HG03159 (cell line): ENCODE measurements at regions not wholly inside any gene's neighbourhood (a gene's known extent, or its start where the extent isn't known, plus 50 kb on each side); places are given as distances from the start of the nearest gene placed in this dataset.

Experiments used
- ATAC-seq: cut with Tn5 transposase; IDR thresholded peaks from one replicate; pipeline ENCODE4 v1.9.1; 2021; ENCODE audit warnings: mild to moderate bottlenecking, moderate library complexity; ENCODE audit not compliant: unreplicated experiment

- ATAC-seq, result no peak
These were observed 304.7 kb upstream of the ROBO2 start for GRCh38 chr3:76735152-76735551.

- no peak for ATAC-seq
These were observed 286.3 kb upstream of the ROBO2 start for GRCh38 chr3:76753599-76753998.

- no peak for ATAC-seq
These were observed 285.7 kb upstream of the ROBO2 start for GRCh38 chr3:76754247-76754646.

DNA sequence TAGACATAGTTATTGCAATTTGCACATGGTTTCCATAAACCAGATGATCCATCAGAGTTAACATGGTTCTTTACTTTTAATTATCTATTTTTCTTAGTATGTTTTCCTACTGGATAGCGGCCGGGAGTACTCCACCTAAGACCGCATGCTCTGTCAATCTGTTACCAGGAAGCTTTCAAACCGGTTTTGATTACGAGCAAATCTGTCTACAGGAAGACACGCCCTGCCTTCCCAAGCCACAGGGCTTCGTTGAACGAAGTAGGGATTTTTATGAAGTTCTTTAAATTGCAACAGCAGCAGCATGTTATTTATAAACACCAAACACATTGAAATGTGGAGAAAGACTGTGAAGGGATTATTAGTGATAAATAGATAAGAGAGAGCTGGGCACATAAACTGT lies 283.3 kb upstream of the ROBO2 start:
- no peak for ATAC-seq

DNA sequence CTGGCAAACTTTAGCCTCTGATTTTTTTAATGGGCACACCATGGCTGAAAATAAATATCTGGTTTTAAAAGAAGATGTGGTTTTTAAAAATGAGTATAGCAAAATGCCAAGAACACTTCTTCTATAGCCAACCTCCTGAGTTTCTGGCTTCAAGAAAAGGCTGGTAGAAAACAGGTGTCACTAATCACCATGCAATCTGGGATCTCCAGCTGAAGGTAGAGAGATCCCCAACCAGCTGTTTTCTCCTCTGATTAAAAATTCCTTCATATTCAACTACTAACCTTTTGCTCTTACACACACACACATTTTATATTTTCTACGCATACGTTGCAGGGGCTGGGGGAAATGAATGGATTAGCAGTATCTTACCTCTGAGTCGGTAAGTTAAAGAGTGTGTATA lies 279.6 kb upstream of the ROBO2 start:
- no peak for ATAC-seq

- ATAC-seq, result no peak
These were observed 274.4 kb upstream of the ROBO2 start for GRCh38 chr3:76765511-76765910.

- no peak for ATAC-seq
These were observed 271.0 kb upstream of the ROBO2 start for GRCh38 chr3:76768912-76769311.

DNA sequence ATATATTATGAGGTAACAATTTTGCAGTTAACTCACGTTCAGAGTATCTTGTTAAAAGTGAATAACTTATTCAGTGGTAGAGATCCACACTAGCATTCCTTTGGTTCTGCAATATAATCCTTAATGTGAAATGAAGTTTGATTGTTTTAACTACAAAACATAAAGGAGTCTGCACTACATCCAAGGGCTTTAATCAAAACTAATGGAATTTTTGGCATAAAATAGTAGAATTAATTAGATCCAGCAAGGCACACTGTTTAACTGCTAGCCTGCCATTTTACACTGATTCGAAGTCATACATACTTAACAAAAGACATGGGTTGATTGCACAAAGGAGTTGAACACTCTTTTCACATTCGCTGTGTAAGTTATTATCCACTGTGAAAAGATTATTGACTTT lies 263.0 kb upstream of the ROBO2 start:
- ATAC-seq, result no peak

DNA sequence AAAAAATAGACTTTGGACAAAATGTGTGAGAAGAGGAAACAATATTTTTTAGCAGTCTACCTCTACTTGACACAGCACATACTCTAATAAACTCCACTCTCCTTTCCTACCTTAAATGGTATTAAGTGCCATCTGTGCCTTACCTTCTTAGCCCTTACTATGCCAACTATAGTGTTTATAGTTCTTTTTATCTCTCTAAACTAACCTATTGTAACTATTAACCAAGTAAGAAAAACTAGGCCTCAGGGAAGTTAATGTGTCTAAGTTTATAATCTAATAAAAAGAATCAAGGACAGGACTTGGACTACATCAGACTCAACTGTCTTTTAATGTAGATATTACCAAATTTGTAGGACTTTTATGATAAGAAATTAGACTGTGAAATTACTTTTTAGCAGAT lies 251.7 kb upstream of the ROBO2 start:
- no peak for ATAC-seq

- no peak for ATAC-seq
These were observed 250.7 kb upstream of the ROBO2 start for GRCh38 chr3:76789237-76789636.

GRCh38 chr3:76811418-76811817 lies 228.5 kb upstream of the ROBO2 start:
- ATAC-seq, result no peak

- ATAC-seq, result no peak
These were observed 227.2 kb upstream of the ROBO2 start for GRCh38 chr3:76812649-76813242.

- no peak for ATAC-seq
These were observed 224.3 kb upstream of the ROBO2 start for GRCh38 chr3:76815561-76815960.

DNA sequence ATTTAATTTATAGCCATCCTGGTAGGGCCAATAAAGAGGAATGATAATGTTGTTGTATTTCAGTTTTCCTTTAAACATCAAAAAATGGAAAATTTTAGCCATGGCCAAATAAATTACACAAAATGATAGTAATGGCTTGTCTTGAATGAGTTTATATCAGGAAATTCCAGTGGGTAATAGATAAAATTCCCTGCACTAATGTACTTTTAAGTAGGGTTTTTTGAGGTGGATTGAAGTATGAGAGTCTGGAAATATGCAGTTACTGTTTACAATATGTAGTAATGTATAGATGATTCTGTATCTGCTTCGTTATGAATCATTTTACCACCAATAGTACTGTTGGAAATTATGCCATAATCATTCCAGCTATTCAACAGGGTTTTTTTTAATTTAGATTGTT lies 219.4 kb upstream of the ROBO2 start:
- no peak for ATAC-seq

- ATAC-seq, result no peak
These were observed 215.2 kb upstream of the ROBO2 start for GRCh38 chr3:76824658-76825240.

- ATAC-seq, result no peak
These were observed 213.0 kb upstream of the ROBO2 start for GRCh38 chr3:76826861-76827260.

GRCh38 chr3:76827701-76828226 lies 212.1 kb upstream of the ROBO2 start:
- ATAC-seq, result no peak

- ATAC-seq, result no peak
These were observed 205.2 kb upstream of the ROBO2 start for GRCh38 chr3:76834657-76835056.

DNA sequence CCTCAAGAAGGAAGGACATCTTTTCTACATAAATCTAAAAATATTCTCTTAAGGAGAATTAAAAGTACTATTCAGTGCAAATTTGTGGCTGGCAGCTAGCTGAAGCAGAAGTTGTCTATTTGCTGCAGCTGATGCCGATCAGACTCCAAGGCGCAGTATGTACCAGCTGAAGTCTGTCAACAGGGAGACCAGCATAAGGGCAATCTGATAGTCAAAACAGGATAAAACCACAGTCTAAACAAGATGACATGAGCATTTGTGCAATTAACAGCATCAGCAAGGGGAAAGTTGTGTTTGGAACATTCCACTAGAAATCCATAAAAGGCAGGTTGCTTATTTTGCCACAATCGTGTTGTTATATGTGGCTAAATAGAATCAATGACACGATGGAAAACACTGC lies 198.2 kb upstream of the ROBO2 start:
- ATAC-seq, result no peak

GRCh38 chr3:76842216-76842615 lies 197.7 kb upstream of the ROBO2 start:
- no peak for ATAC-seq

GRCh38 chr3:76855451-76855850 lies 184.4 kb upstream of the ROBO2 start:
- no peak for ATAC-seq

GRCh38 chr3:76859596-76859995 lies 180.3 kb upstream of the ROBO2 start:
- no peak for ATAC-seq

DNA sequence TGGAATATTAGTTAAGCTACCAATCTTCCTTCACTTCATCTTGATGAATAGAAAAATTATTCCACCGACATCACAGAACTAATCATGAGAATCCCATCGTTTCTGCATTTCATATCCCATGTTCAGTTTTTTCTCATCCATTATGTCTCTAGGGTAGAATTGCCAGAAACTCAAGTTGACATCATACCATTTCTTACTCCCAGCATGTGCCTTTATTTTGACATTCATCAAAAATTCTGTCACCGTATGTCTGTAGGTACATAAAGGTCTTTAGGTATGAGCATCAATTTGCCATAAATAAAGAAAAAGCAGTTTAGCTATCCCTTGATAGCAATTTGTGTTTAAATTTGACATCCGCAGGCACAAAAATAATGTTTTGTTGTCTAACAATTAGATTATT lies 175.5 kb upstream of the ROBO2 start:
- ATAC-seq, result no peak
